GM21360 (cell line): ENCODE measurements at regions not wholly inside any gene's neighbourhood (a gene's known extent, or its start where the extent isn't known, plus 50 kb on each side); places are given as distances from the start of the nearest gene placed in this dataset.

Source experiments
- ATAC-seq: cut with Tn5 transposase; IDR thresholded peaks from one replicate; pipeline ENCODE4 v1.9.1; 2021; ENCODE audit warnings: mild to moderate bottlenecking, moderate library complexity; ENCODE audit not compliant: unreplicated experiment

DNA sequence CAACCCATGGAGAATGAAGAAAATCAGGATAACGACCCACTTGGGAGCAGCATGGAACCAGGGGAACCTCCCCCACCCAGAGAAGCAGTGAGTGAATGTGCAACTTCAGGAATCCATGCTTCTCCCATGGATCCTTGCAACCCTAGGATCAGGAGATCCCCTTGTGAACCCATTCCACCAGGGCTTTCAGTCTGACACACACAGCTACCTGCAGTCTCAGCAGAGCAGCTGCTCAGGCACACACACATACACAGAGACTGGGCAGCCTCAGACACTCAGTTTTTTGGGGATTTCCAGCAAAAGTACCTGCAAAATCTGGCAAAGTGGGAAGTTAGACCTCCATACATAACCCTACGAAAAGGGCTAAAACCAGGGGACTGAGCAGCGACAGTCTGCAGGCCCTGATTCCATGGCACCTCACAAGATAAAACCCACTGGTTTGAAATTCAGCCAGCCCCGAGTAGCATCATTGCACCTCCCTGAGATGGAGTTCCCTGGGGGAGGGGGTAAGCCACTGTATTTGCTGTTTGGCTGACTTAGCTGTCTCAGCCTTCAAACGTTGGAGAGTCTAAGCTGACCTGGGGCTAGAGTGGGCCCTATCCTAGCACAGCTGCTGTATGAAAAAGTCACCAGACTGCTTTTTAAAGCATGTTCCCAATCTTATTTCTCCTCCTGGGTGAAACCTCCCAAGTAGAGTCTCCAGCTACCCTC lies 737.5 kb upstream of the NDST4 start:
- ATAC-seq, result peak; percentile 63

DNA sequence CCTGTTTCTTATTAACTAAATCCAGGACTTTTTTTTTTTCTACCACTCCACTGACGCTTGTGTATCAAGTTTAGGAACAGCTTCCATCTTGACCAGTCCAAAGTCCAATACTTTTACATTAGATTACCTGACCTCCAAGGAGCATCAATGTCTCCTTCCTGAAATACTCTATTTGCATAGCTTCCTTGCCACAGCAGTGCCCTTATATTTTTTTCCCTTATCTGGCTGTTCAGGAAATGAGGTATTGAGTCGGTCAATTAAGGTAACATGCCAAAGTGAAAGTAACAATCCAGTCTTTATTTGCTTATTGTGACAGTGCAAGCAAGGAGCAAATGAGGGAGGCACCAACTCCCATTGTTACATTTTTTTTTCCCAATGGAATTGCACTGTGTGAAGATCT lies 730.8 kb upstream of the NDST4 start:
- no peak for ATAC-seq

DNA sequence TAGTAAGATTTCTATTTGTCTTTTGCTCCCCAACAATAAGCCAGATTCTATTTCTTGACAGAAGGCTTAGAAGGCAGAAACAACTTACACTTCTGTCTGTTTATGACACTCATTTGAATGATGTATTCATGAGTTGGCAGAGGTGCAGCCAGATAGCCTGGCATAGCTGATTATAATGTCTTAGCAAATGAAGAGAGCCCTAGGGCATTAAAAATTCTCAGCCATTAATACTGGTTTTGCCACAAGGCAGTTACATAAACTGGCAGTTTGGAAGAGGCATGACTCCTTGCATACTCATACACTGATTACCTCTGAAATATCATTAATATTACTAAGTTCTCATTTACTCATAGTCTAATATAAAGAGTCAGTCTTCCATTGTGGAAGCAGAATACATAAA lies 728.5 kb upstream of the NDST4 start:
- ATAC-seq, result no peak

DNA sequence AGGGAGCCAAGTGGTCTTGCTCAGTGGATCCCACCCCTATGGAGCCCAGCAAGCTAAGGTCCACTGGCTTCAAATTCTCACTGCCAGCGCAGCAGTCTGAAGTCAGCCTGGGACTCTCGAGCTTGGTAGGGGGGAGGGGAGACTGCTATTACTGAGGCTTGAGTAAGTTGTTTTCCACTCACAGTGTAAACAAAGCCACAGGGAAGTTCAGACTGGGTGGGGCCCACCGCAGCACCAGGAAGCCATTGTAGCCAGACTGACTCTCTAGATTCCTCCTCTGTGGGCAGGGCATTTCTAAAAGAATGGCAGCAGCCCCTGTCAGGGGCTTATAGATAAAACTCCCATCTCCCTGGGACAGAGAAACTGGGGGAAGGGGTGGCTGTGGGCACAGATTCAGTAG lies 721.0 kb upstream of the NDST4 start:
- ATAC-seq, result no peak

DNA sequence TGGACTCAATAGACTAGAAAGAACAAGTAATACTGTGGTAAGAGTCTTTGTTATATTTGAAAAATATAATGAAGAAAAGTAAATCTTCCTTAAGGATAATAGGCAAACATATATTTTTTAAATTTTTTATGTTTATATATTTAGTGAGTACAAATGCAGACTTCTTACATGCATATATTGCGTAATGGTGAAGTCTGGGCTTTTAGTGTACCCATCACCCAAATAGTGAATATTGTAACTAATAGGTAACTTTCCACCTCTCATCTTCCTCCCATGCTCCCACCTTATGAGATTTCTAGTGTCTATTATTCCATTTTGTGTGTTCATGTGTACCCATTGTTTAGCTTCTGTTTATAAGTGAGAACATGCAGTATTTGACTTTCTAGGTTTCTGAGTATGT lies 711.2 kb upstream of the NDST4 start:
- no peak for ATAC-seq

DNA sequence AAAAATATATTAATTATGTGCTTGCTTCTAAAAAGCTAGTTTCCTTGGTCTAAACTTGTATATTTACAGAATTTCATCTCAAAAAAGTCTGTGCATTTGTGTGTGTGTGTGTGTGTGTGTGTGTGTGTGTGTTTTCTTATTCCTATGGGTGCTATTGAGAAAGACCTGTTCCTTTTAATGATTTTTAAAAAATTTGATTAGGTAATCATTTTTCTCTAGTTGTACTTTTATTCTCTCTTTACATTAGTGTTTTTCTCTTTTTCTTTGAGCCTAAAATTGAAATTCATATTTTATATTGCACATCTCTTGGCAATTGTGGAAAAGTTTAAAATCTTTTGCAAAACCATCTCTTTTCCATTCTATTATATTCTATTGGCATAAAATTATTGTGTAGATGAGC lies 690.4 kb upstream of the NDST4 start:
- no peak for ATAC-seq

DNA sequence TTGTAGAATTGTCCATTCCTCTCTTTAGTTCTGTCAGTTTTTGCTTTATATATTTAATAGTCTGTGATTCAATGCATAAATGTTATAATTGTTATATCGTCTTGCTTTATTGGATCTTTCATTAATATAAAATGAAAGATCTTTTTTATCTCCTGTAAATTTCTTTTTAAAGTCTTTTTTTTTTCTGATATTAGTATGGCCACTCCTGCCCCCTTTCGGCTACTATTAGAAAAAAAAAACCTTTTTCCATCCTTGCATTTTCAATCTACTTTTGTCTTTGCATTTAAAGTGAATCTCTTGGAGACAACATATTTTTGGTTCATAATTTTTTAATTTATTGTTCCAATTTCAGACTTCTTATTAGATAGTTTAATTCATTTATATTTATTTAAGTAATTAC lies 677.4 kb upstream of the NDST4 start:
- no peak for ATAC-seq

DNA sequence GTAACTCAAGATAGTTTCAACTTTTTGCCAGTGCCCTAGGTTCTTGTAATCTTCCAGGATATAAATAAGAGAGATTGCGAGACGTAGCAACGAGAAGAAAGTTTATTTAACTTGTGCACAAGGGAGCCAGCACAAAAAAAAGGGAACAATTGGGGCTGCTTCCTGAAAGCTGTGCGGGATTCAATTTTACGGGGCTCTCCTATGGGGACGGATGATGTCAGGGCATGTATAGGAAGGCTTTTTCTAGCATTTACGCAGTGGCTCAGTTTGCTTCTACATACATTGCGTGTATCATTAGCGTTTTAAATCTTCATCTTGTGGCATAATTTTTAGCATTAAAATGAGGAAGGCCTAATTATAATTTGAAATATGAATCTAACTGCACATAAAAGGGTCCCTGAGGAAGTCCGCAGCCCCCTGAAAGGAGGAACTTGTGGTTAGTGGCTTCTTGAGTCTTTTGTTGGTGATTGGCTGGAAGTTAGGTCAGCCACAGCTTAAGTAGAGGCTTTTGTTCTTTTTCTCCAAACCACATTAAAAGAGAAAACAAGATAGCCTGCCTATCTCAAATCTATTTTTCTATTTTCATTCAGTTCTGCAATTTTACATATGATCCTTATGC lies 668.2 kb upstream of the NDST4 start:
- peak; percentile 46 for ATAC-seq

DNA sequence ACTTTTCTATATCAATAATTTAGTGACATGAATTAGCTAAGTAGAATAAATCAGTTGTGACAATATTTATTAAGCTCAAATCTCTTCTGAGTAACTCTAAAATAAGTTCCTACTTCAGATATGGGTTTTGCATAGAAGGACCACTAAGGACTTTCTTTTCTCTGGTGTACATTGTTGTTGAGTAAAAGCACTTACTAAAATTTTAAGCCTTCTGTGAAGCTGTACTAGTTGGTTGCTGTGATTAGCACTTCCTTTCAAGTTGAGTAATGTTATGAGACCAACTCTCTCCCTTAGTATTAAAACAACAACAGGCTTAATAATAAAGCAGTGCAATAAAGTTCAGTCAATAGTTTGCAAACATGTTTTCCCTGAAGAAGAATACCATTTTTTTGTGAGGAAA lies 667.4 kb upstream of the NDST4 start:
- ATAC-seq, result peak; percentile 68

DNA sequence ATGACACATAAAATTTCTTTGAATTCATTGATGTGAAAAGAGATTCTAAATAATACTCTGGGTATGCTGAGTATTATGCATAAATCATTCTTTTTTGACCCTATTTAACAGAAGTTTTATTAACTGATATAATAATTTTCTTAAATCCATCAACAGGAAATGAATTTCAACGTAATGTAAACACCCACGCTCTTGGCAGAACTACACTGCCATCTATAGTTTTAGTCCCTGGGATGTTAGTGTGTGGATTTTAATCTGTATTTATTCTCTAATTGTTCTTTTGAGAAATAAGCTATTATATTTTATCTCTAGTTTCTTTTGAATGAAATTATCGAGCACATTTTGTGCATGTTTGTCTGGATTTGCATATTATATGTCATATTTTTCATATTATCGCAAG lies 666.8 kb upstream of the NDST4 start:
- ATAC-seq, result no peak

DNA sequence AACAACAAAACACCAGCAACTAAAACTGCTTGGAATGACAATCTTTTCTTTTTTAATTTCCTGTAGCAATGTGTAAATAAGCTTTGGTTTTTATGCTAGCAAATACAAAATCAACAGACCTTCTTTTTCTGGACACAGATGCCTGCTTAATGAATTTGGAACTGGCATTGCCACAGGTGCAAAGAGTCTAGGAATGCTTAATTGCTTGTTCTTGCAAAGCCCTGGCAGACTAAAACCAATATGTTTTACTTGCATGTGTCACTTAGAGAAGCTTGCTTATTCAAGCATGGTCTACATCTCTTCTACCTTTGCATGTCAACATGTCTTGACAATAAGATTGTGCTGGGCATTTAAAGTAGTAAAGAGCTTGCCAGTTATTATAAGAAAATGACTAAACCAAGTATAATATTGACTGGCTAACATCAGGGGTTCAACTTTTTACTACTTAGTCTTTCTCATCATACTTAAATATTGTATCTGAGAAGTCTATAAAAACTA lies 656.7 kb upstream of the NDST4 start:
- ATAC-seq, result no peak

DNA sequence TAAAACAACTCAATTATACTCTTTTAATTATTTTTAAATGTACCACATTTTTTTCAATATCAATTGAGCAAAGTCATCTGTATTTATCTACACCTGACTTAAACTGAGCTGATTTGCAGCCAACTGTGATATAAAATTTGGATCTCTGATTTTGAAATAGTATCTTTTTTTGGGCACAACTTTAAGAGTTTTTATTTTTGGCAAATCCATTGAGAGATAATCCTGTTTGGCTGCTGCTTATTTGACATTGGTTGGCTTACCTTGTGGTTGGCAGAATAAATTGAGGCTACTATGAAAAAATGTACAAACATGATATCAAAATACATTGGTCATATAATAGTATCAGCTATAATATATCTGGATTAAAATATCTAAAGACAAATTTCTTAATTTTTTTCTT lies 656.0 kb upstream of the NDST4 start:
- no peak for ATAC-seq

DNA sequence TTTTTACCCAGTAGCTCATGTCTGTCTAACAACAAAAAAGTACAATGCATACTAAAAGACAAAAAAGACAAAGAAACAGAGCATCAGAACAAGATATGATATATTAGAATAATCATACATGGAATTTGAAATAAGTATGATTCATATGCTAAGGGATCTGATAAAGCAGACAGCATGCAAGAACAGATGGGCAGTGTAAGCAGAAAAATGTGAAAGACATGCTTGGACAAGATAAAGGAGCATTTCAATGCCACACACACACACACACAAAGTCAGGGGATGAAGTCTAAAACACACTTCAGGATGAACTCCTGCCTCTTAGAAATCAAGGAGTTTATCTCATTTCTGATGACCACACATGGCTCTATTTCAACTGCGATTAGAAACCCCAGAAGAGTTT lies 649.6 kb upstream of the NDST4 start:
- no peak for ATAC-seq

DNA sequence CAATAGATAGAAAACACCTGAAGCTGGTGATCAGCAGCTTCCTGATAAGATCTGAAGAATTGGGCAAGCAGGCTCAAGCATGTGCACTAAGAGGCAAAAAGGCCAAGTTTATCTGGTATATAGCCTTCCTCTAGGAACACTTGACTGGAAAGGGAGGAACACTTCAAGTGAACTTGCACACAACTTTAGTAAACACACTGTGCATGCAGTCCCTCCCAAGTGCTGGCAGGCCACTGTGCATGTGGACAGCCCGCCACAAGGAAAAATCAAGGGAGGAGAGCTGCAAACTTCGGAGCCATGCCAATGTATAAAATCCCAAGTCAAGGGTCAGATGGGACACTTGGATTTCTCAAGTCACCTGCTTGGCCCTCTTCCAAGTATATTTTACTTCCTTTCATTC lies 645.8 kb upstream of the NDST4 start:
- ATAC-seq, result no peak

DNA sequence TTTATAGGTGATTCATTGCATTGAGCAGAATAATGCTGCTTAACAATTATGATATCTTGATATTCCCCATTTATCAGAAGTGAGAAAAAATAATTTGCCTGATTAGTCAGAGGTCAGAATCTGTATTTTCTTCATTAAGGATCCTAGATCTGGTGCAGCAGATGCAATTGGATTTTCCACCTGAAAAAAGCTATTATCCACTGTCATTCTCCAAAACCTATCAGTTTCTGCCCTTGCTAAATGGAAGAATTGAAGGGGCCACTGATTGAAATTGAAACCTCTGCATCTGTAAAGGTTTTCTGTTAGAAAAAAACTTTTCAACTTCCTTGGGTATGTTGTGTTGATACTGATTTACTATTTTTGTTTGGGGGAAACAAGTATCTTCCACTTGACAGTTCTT lies 636.0 kb upstream of the NDST4 start:
- no peak for ATAC-seq

DNA sequence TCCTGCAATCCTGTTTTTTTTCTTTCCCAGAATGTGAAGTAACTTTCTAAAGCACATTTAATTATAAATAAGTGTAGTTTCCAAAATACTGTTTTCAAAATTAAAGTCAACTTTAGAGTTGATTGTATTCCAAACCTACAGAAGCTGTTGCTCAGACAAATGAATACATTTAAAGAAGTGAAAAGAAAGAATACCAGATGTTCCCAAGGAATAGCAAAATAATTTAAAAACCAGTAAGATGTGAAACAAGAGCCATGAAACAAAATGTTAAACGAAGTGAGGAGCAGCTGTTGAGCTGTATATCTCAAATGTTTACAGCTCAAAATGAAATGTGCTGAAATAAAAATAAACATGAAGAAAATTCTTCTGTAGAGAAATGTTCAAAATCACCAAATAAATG lies 627.4 kb upstream of the NDST4 start:
- ATAC-seq, result no peak

DNA sequence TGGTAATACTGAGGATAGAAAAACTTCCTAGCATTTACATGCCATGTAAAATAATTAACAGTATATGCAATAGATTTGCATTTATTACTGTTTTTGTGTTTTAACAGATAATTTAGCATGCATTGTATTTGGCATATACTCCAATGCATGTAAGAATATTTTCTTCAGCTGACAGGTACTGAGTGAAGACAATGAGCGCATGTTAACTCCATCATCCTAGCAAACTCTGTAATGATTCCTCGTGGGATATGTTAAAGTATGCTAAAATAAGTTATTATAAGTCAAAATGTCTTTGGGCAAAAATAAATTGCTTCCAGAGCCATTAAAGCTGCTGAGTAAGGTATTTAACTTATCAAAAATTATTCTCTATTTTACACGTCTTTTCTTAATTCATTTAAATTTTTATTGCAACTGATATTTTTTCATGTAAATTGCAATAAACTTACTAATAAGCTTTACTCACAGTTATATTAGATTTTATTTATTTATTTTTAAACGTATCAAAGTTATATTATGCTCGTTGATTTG lies 616.4 kb upstream of the NDST4 start:
- ATAC-seq, result no peak

DNA sequence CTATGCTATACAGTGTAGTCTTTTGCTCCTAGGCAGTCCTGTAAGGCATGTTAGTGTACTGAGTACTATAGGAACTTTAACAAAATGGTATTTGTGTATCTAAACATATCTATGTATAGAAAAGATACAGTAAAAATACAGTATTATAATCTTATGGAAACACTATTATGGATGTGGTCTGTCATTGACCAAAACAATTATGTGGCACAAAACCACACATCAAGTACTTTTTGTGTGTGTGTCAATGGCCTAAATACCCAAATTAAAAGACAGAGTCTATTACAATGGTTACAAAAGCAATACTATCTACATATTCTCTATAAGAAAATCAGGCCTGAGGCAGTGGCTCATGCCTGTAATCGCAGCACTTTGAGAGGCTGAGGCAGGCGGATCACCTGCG lies 610.2 kb upstream of the NDST4 start:
- no peak for ATAC-seq

DNA sequence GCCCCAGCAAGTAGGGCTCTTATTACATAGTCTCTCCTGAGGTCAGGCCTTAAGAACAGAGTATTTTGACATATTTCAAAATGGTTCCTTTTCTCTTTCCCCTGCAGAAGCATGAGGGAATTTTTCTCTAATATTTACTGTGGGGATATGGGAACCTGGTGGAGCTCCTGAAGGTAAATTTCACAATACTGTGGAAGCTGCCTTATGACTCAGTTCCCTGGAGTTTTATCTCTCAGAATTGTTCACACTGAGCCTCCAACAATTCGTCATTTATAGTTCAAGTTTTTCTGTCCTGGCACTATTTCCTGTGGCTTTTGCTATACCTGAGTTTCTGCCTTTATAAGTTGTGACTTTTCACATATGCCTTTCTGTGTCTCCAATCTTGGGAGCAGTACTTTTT lies 607.2 kb upstream of the NDST4 start:
- no peak for ATAC-seq

DNA sequence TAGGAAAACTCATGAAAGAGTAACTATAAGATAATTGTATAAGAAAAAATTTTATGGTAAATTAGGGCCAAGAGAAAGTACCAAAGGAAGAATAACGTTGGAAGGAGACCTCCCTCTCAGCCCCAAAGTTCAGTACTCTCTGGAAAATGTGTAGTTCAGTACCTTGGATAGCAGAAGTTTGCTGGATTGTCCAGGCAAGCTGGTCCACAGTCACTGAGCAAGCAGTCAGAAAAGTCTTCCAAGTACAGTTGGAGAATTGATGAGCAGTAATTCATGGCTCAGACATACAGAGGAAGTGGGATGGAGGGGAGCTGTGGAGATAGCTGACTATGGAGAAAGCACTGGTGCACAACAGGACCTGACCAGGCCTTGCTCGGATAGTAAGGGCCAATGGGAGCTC lies 598.2 kb upstream of the NDST4 start:
- no peak for ATAC-seq

DNA sequence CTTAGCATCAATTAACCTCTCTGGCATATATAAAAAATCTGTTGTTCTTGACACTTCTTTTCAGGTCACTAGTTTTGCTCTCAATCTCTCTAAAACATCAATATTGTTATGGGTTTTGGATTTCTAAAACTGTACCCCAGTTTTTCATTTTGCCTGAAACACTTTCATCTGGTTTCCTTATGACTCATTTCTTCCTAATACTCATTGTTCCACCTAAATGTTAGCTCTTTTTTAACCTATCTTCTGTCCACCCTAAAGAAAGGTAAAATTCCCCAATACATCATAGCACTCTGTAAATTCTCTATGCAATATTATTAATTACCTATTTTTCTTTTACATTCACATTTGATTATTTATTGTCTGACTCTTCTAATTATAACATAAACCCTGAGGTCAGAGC lies 575.5 kb upstream of the NDST4 start:
- peak; percentile 51 for ATAC-seq

DNA sequence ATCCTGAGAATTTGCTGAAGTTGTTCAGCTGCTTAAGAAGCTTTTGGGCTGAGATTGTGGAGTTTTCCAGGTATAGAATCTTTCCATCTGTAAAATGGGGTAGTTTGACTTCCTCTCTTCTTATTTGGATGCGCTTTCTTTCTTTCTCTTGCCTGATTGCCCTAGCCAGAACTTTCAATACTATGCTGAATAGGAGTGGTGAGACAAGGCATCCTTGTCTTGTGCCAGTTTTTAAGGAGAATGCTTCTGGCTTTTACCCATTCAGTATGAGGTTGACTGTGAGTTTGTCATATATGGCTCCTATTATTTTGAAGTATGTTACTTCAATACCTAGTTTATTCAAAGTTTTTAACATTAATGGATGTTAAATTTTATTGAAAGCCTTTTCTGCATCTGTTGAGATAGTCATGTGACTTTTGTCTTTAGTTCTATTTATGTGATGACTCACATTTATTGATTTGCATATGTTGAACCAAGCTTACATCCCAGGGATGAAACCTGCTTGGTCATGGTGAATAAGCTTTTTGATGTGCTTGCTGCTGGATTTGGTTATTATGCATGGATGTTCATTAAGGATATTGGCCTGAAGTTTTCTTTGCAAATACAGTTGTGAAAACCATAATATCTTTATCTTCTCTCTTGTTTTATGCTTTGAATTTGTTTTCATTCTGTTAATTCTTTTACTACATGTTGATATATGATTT lies 573.8 kb upstream of the NDST4 start:
- ATAC-seq, result no peak
